Osteoblast (primary cell): ENCODE measurements at regions not wholly inside any gene's neighbourhood (a gene's known extent, or its start where the extent isn't known, plus 50 kb on each side); places are given as distances from the start of the nearest gene placed in this dataset.
A peak's percentile ranks its signal among the peaks of the same experiment; 100 is the strongest.

Experiments used
- DNase-seq: peaks from one replicate; pipeline ENCODE4 v3.0.0; 2011; ENCODE audit warnings: low spot score, mixed read lengths; ENCODE audit not compliant: insufficient read length; ENCODE audit errors: missing footprints
- H2AFZ ChIP-seq: 2 replicates; pipeline ENCODE4 v1.6.0; 2011; ENCODE audit warnings: mild to moderate bottlenecking, low read length
- H3K27ac ChIP-seq: 2 replicates; pipeline ENCODE4 v1.5.1; 2011; ENCODE audit warnings: mild to moderate bottlenecking, low read depth, low read length, moderate library complexity
- H3K27me3 ChIP-seq: 2 replicates; pipeline ENCODE4 v1.6.0; 2012; ENCODE audit warnings: mild to moderate bottlenecking, control low read depth, inconsistent platforms, low read length, moderate library complexity; ENCODE audit not compliant: insufficient read depth
- H3K36me3 ChIP-seq: 2 replicates; pipeline ENCODE4 v1.5.1; 2011; ENCODE audit warnings: mild to moderate bottlenecking, low read length, control low read depth, moderate library complexity; ENCODE audit not compliant: insufficient read depth
- H3K4me1 ChIP-seq: 2 replicates; pipeline ENCODE4 v1.5.1; 2011; ENCODE audit warnings: mild to moderate bottlenecking, low read length, control low read depth, moderate library complexity; ENCODE audit not compliant: insufficient read depth
- H3K4me2 ChIP-seq: 2 replicates; pipeline ENCODE4 v1.6.0; 2011; ENCODE audit warnings: mild to moderate bottlenecking, low read length; ENCODE audit not compliant: insufficient read depth
- H3K4me3 ChIP-seq: fragments of 200-600 bp; sonication (generic); 3 replicates; pipeline ENCODE4 v1.5.1; 2012; ENCODE audit warnings: mild to moderate bottlenecking, low read length, inconsistent platforms; ENCODE audit not compliant: insufficient read depth
- H3K79me2 ChIP-seq: 2 replicates; pipeline ENCODE4 v1.6.0; 2012; ENCODE audit warnings: mild to moderate bottlenecking, low read length, control low read depth, inconsistent platforms; ENCODE audit not compliant: insufficient read depth
- H3K9me3 ChIP-seq: 2 replicates; pipeline ENCODE4 v1.5.1; 2011; ENCODE audit warnings: low read depth, low read length, control low read depth
- H4K20me1 ChIP-seq: 2 replicates; pipeline ENCODE4 v1.6.0; 2012; ENCODE audit warnings: mild to moderate bottlenecking, low read length, control low read depth; ENCODE audit not compliant: insufficient read depth
- TF ChIP-seq, protein P1 (sequence below): IDR thresholded peaks from 2 replicates; pipeline ENCODE4 v1.5.1; 2011; ENCODE audit warnings: mild to moderate bottlenecking, low read depth, low read length, moderate library complexity; ENCODE audit errors: extremely low read depth

- no peak overlapping the region for H2AFZ ChIP-seq
- no peak overlapping the region for H3K4me3 ChIP-seq
- TF ChIP-seq, protein P1, sequence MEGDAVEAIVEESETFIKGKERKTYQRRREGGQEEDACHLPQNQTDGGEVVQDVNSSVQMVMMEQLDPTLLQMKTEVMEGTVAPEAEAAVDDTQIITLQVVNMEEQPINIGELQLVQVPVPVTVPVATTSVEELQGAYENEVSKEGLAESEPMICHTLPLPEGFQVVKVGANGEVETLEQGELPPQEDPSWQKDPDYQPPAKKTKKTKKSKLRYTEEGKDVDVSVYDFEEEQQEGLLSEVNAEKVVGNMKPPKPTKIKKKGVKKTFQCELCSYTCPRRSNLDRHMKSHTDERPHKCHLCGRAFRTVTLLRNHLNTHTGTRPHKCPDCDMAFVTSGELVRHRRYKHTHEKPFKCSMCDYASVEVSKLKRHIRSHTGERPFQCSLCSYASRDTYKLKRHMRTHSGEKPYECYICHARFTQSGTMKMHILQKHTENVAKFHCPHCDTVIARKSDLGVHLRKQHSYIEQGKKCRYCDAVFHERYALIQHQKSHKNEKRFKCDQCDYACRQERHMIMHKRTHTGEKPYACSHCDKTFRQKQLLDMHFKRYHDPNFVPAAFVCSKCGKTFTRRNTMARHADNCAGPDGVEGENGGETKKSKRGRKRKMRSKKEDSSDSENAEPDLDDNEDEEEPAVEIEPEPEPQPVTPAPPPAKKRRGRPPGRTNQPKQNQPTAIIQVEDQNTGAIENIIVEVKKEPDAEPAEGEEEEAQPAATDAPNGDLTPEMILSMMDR, result no peak
- H3K27ac ChIP-seq, result peak overlapping the region; percentile 6
- H3K4me2 ChIP-seq, result no peak overlapping the region
- H3K9me3 ChIP-seq, result no peaks in the 10 kb centered on the region
- H3K36me3 ChIP-seq, result no peaks in the 10 kb centered on the region
- H4K20me1 ChIP-seq, result no peaks in the 10 kb centered on the region
- H3K27me3 ChIP-seq, result no peaks in the 10 kb centered on the region
- H3K4me1 ChIP-seq, result peaks cover 32% of the 10 kb centered on the region
- H3K79me2 ChIP-seq, result no peaks in the 10 kb centered on the region
- peak; percentile 68 for DNase-seq
These were observed 514.1 kb upstream of the CFAP20DC start for GRCh38 chr3:59563966-59564365.

- no peaks in the 10 kb centered on the region for H3K79me2 ChIP-seq
- no peak overlapping the region for H3K4me3 ChIP-seq
- H3K27me3 ChIP-seq, result no peaks in the 10 kb centered on the region
- TF ChIP-seq, protein P1, result no peak
- H3K9me3 ChIP-seq, result no peaks in the 10 kb centered on the region
- peak overlapping the region; percentile 6 for H3K27ac ChIP-seq
- DNase-seq, result peak; percentile 79
- no peaks in the 10 kb centered on the region for H4K20me1 ChIP-seq
- H2AFZ ChIP-seq, result no peak overlapping the region
- peaks cover 32% of the 10 kb centered on the region for H3K4me1 ChIP-seq
- H3K4me2 ChIP-seq, result no peak overlapping the region
- no peaks in the 10 kb centered on the region for H3K36me3 ChIP-seq
These were observed 513.3 kb upstream of the CFAP20DC start for GRCh38 chr3:59563072-59563605.

DNA sequence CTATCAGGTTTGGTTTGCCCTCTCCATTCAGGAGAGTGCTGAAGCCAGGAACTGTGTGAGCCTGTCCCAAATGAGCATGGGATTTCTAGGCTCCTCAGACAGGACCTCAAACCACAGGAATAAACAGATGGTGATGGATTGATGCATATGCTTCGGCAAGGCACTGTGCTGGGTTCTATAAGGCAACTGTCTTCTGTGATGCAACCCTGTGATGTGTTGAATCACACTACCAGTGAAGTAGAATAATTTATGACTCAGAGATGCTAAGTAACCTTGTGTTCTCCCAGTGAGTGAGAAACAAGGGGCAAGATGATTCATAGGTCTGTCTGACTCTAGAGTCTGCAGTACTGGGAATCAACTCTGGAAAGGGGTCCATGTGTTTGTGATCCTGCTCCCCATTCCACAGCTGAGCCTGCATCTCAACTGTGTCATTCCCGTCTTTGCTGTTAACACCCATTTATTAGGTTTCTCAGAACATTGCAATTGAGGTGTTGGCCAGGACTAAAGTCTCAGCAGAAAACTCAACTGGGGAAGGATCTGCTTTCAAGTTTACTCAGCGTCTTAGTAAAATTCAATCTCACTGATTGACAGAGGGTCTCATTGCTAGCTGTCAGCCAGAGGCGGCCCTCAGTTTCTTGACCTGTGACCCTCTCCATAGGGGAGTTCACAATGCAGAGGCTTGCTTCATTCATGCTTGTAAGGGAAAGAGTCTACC, 510.1 kb upstream of the CFAP20DC start:
- H3K27ac ChIP-seq, result peak overlapping the region; percentile 80
- no peaks in the 10 kb centered on the region for H4K20me1 ChIP-seq
- TF ChIP-seq, protein P1, result no peak
- no peaks in the 10 kb centered on the region for H3K36me3 ChIP-seq
- peak overlapping the region; percentile 39 for H2AFZ ChIP-seq
- peak; percentile 91 for DNase-seq
- H3K79me2 ChIP-seq, result no peaks in the 10 kb centered on the region
- no peak overlapping the region for H3K4me3 ChIP-seq
- no peaks in the 10 kb centered on the region for H3K27me3 ChIP-seq
- no peaks in the 10 kb centered on the region for H3K9me3 ChIP-seq
- peaks cover 46% of the 10 kb centered on the region for H3K4me1 ChIP-seq
- peak overlapping the region; percentile 37 for H3K4me2 ChIP-seq

- H2AFZ ChIP-seq, result peak overlapping the region; percentile 39
These were observed 509.3 kb upstream of the CFAP20DC start for GRCh38 chr3:59558906-59559720.

More at GRCh38 chr3:59558906-59559720, 509.3 kb upstream of the CFAP20DC start:
- H3K4me2 ChIP-seq, result peak overlapping the region; percentile 37
- DNase-seq, result no peak
- H3K27me3 ChIP-seq, result no peaks in the 10 kb centered on the region
- peaks cover 42% of the 10 kb centered on the region for H3K4me1 ChIP-seq
- no peaks in the 10 kb centered on the region for H3K79me2 ChIP-seq
- TF ChIP-seq, protein P1, result no peak
- H3K9me3 ChIP-seq, result no peaks in the 10 kb centered on the region
- H3K36me3 ChIP-seq, result no peaks in the 10 kb centered on the region
- no peaks in the 10 kb centered on the region for H4K20me1 ChIP-seq
- no peak overlapping the region for H3K4me3 ChIP-seq
- H3K27ac ChIP-seq, result peak overlapping the region; percentile 80
